ENCODE measurements at regions not wholly inside any gene's neighbourhood (a gene's known extent, or its start where the extent isn't known, plus 50 kb on each side); places are given as distances from the start of the nearest gene placed in this dataset.

DNA sequence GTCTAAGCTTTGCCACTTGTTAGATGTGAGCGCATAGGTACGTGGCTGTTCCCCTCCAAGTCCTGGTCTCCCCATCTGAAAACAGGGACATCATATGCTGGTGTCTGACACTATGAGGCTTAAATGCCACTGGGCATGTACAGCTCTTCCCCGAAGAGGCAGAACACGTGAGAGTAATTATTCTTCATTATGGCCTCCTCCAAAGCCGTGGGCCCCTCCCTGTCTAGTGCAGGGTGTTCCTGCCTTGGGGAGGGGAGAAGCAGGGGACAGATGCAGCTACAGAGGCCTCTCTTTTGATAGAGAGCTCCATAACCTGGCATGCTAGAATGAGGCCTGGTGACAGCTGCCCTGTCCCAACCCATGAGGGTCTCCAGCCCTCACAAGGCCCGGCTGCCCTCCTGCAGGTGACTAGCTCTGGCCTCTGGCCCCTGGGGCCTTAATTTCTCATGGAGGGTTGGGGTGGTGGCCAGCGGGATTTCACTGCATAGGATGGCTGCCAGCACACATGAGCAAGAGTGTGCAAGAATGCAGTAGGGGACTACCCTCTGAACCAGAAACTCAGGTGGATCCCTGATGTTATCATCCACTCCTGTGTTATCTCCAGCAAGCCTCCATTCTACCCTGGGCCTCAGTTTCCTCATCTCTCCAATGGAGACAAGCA is 334.6 kb downstream of the MN1 start:
- ATAC-seq (no peak), DNase-seq (no peak)
- TF ChIP-seq, protein P1, sequence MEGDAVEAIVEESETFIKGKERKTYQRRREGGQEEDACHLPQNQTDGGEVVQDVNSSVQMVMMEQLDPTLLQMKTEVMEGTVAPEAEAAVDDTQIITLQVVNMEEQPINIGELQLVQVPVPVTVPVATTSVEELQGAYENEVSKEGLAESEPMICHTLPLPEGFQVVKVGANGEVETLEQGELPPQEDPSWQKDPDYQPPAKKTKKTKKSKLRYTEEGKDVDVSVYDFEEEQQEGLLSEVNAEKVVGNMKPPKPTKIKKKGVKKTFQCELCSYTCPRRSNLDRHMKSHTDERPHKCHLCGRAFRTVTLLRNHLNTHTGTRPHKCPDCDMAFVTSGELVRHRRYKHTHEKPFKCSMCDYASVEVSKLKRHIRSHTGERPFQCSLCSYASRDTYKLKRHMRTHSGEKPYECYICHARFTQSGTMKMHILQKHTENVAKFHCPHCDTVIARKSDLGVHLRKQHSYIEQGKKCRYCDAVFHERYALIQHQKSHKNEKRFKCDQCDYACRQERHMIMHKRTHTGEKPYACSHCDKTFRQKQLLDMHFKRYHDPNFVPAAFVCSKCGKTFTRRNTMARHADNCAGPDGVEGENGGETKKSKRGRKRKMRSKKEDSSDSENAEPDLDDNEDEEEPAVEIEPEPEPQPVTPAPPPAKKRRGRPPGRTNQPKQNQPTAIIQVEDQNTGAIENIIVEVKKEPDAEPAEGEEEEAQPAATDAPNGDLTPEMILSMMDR (IDR thresholded peaks at IDR 0.05): no peak
- Histone ChIP-seq H3K4me3 (no peak overlapping the region), H3K36me3 (no peaks in the 10 kb centered on the region), H3K9me3 (no peaks in the 10 kb centered on the region), H3K27ac (no peak overlapping the region), H3K27me3 (no peaks in the 10 kb centered on the region), H3K4me1 (no peaks in the 10 kb centered on the region)
- intact Hi-C loops (cut with DNase I): no loop called here

DNA sequence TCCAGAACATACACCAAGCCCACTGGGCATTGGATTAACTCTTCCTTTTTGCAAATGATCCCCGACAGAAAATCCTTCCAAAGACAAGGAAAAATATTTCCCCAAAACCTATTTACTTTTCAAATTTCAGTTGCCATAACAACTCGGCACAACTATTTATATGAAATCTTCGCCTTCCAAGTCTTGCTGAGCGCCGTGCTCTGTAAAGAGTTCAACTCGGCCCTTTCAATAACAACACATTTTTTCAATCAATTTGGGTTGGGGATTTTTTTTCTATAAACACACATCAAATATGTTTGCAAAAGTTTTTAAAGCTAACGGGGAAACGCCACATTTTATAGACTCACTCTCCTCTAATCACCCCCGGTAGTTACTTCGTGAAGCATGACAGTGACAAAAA is 333.8 kb downstream of the MN1 start:
- TF ChIP-seq, protein P1 (IDR thresholded peaks at IDR 0.05): no peak
- Histone ChIP-seq H3K4me3 (no peak overlapping the region), H3K27me3 (no peaks in the 10 kb centered on the region), H3K4me1 (no peaks in the 10 kb centered on the region), H3K36me3 (no peaks in the 10 kb centered on the region), H3K27ac (no peak overlapping the region), H3K9me3 (no peaks in the 10 kb centered on the region)
- intact Hi-C loops (cut with DNase I): no loop called here
- DNase-seq: no peak
- ATAC-seq: no peak

DNA sequence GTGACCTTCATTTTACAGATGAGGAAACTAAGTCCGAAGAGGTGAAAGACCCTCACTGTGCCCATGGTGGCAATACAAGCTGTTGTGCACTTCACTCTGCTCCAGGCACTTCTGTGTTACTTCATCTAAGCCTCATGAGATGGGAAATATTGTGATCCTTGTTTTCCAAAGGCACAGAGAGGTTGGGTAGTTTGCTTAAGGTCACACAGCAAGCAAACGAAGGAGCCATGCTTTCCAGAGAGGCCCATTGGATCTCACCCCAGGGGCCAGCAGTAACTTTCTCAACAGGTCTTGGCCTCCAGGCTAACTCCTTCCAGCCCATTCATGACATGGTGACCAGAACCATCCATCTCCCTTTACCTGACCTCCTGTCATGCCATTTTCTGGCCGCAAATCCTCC is 332.8 kb downstream of the MN1 start:
- Histone ChIP-seq H3K27ac (no peak overlapping the region), H3K36me3 (no peaks in the 10 kb centered on the region), H3K4me1 (no peaks in the 10 kb centered on the region), H3K9me3 (no peaks in the 10 kb centered on the region), H3K27me3 (no peaks in the 10 kb centered on the region), H3K4me3 (no peak overlapping the region)
- TF ChIP-seq, protein P1 (IDR thresholded peaks at IDR 0.05): no peak
- intact Hi-C loops (cut with DNase I): no loop called here
- no peak for DNase-seq
- no peak for ATAC-seq

DNA sequence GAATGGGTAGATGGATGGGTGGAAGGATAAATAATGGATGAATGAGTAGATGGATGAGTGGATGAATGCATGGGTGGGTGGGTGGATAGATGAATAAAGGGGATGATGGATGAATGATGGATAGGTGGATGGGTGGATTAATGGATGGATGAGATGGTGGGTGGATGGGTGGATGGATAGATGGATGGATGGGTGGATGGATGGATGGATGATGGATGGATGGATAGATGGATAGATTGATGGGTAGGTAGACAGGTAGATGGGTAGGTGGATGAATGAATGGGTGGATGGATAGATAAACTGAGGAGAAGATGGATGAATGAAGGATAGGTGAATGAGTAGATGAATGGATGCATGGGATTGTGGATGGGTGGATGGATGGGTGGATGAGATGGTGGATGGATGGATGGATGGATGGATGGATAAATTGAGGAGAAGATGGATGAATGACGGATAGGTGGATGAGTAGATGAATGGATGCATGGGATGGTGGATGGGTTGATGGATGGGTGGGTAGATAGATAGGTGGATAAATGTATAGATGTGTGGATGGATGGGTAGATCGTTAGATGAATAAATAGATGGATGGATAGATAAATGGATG is 331.3 kb downstream of the MN1 start:
- no peak overlapping the region for H3K27ac ChIP-seq
- no peak for DNase-seq
- H3K4me3 ChIP-seq: no peak overlapping the region
- H3K4me1 ChIP-seq: no peaks in the 10 kb centered on the region
- no peaks in the 10 kb centered on the region for H3K36me3 ChIP-seq
- no peaks in the 10 kb centered on the region for H3K9me3 ChIP-seq
- TF ChIP-seq, protein P1 (IDR thresholded peaks at IDR 0.05): no peak
- intact Hi-C loops (cut with DNase I): no loop called here
- no peaks in the 10 kb centered on the region for H3K27me3 ChIP-seq
- ATAC-seq: no peak

DNA sequence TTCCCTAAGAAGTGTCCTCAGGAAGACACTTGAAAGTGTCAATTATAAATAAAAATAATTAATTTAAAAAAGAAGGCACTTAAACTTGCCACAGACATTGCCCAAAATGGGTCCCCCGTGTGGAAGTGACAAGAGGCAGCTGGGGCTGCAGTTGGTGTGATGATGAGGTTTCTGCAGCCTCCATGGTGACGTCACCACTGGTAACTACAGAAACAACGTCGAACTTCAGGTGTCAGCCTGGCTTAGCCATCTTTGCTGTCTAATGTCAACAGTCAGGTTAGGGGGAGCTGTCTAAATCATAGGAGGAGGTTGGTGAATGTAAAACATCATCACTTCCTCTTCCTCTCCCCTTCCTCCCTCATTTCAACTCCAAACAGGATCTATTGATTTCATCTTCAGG is 328.6 kb downstream of the MN1 start:
- ATAC-seq: no peak
- TF ChIP-seq, protein P1 (IDR thresholded peaks at IDR 0.05): no peak
- intact Hi-C loops (cut with DNase I): no loop called here
- no peaks in the 10 kb centered on the region for H3K4me1 ChIP-seq
- no peak overlapping the region for H3K27ac ChIP-seq
- H3K4me3 ChIP-seq: no peak overlapping the region
- H3K9me3 ChIP-seq: no peaks in the 10 kb centered on the region
- H3K27me3 ChIP-seq: no peaks in the 10 kb centered on the region
- no peaks in the 10 kb centered on the region for H3K36me3 ChIP-seq
- no peak for DNase-seq
